ENCODE measurements at regions not wholly inside any gene's neighbourhood (a gene's known extent, or its start where the extent isn't known, plus 50 kb on each side); places are given as distances from the start of the nearest gene placed in this dataset.

- no peak overlapping the region for H3K4me3 Mint-ChIP-seq
- Histone ChIP-seq H3K4me3 (ENCODE audit: low read length) (no peak overlapping the region), H3K4me1 (ENCODE audit: control insufficient read depth in 2 of 2, insufficient read depth in 2 of 2, low read length in 2 of 2) (no peaks in the 10 kb centered on the region), H3K36me3 (ENCODE audit: control insufficient read depth in 2 of 3, insufficient read depth in 3 of 3, low read length in 3 of 3) (no peaks in the 10 kb centered on the region), H3K27me3 (ENCODE audit: control insufficient read depth in 2 of 2, insufficient read depth in 2 of 2, low read length in 2 of 2) (no peaks in the 10 kb centered on the region), H3K9me3 (ENCODE audit: control insufficient read depth in 2 of 3, low read length in 3 of 3) (no peaks in the 10 kb centered on the region), H3K27ac (ENCODE audit: low read depth, low read length) (no peak overlapping the region)
- peaks cover 0 to 23% (median 0%) of the 10 kb centered on the region in 5 donors for H3K27me3 Mint-ChIP-seq
- H3K27ac Mint-ChIP-seq: no peak overlapping the region
- POLR2A ChIA-PET: no interaction called here
- intact Hi-C loops (cut with micrococcal nuclease): no loop called here
- CTCF ChIA-PET: no interaction called here
- H3K9me3 Mint-ChIP-seq: peaks cover 0 to 7% (median 0%) of the 10 kb centered on the region in 11 donors
- ATAC-seq: no peak
- peaks cover 0 to 1% (median 0%) of the 10 kb centered on the region in 7 donors for H3K4me1 Mint-ChIP-seq
- H3K36me3 Mint-ChIP-seq: peaks cover 0 to 6% (median 0%) of the 10 kb centered on the region in 5 donors
- no peak for DNase-seq
These were observed 104.5 kb upstream of the NCK2 start for GRCh38 chr2:105640246-105640645.

DNA sequence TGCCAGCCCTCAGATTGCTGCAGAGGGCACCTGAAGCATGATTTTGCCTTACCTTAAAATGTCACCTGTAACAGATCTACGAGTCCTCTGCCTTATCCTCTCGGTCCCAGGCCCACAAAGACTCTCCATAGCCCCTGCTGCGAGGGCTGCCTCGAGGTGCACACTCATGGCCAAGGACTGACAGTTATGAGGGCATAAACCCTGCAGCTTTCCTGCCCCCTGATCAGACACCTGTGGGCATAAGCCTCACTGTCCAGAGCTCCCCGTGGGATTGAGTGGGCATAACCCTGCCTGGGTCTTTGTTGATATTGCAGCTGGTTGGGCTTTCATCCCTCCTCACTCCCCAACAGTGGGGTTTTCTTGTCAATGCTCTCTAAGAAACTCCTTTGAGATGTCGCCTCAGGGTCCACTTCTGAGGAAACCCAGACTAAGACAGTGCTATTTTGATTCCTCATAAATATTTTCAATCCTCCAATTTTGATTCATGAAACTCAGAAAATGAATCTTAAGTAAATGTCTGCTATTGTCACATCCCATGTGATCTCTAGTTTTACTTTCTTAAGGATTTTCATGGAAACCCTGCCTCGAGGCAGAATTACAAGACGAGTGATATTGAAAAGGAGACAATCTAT is 108.5 kb upstream of the NCK2 start:
- Histone ChIP-seq H3K9me3 (ENCODE audit: control insufficient read depth in 2 of 3, low read length in 3 of 3) (no peaks in the 10 kb centered on the region), H3K4me3 (ENCODE audit: low read length) (no peak overlapping the region), H3K27me3 (ENCODE audit: control insufficient read depth in 2 of 2, insufficient read depth in 2 of 2, low read length in 2 of 2) (no peaks in the 10 kb centered on the region), H3K36me3 (ENCODE audit: control insufficient read depth in 2 of 3, insufficient read depth in 3 of 3, low read length in 3 of 3) (no peaks in the 10 kb centered on the region), H3K4me1 (ENCODE audit: control insufficient read depth in 2 of 2, insufficient read depth in 2 of 2, low read length in 2 of 2) (no peaks in the 10 kb centered on the region), H3K27ac (ENCODE audit: low read depth, low read length) (no peak overlapping the region)
- intact Hi-C loops (cut with micrococcal nuclease): no loop called here
- CTCF ChIA-PET: interaction anchor here (0.5 kb wide), 1 partner anchor 17 kb away, joined by 3 read pairs; no protein-coding TSS in a partner anchor
- DNase-seq: peak in 1 of 9 donors; percentile 1
- Mint-ChIP-seq H3K4me3 (no peak overlapping the region), H3K27ac (no peak overlapping the region), H3K36me3 (peaks cover 0 to 6% (median 0%) of the 10 kb centered on the region in 5 donors), H3K4me1 (no peaks in the 10 kb centered on the region), H3K27me3 (peaks cover 0 to 17% (median 0%) of the 10 kb centered on the region in 5 donors), H3K9me3 (peaks cover 0 to 7% (median 0%) of the 10 kb centered on the region in 11 donors)
- ATAC-seq: no peak
- POLR2A ChIA-PET: no interaction called here

GRCh38 chr2:105635564-105635963 is 109.1 kb upstream of the NCK2 start:
- peaks cover 0 to 4% (median 0%) of the 10 kb centered on the region in 5 donors for H3K36me3 Mint-ChIP-seq
- Histone ChIP-seq H3K27me3 (ENCODE audit: control insufficient read depth in 2 of 2, insufficient read depth in 2 of 2, low read length in 2 of 2) (no peaks in the 10 kb centered on the region), H3K4me3 (ENCODE audit: low read length) (no peak overlapping the region), H3K9me3 (ENCODE audit: control insufficient read depth in 2 of 3, low read length in 3 of 3) (no peaks in the 10 kb centered on the region), H3K4me1 (ENCODE audit: control insufficient read depth in 2 of 2, insufficient read depth in 2 of 2, low read length in 2 of 2) (no peaks in the 10 kb centered on the region), H3K27ac (ENCODE audit: low read depth, low read length) (no peak overlapping the region), H3K36me3 (ENCODE audit: control insufficient read depth in 2 of 3, insufficient read depth in 3 of 3, low read length in 3 of 3) (no peaks in the 10 kb centered on the region)
- H3K27ac Mint-ChIP-seq: no peak overlapping the region
- ATAC-seq (no peak), DNase-seq (no peak)
- no peak overlapping the region for H3K4me3 Mint-ChIP-seq
- peaks cover 0 to 5% (median 0%) of the 10 kb centered on the region in 11 donors for H3K9me3 Mint-ChIP-seq
- CTCF ChIA-PET: interaction anchor here (0.5 kb wide), 1 partner anchor 16 kb away, joined by 3 read pairs; no protein-coding TSS in a partner anchor
- POLR2A ChIA-PET: no interaction called here
- intact Hi-C loops (cut with micrococcal nuclease): no loop called here
- H3K27me3 Mint-ChIP-seq: peaks cover 0 to 16% (median 0%) of the 10 kb centered on the region in 5 donors
- H3K4me1 Mint-ChIP-seq: no peaks in the 10 kb centered on the region

DNA sequence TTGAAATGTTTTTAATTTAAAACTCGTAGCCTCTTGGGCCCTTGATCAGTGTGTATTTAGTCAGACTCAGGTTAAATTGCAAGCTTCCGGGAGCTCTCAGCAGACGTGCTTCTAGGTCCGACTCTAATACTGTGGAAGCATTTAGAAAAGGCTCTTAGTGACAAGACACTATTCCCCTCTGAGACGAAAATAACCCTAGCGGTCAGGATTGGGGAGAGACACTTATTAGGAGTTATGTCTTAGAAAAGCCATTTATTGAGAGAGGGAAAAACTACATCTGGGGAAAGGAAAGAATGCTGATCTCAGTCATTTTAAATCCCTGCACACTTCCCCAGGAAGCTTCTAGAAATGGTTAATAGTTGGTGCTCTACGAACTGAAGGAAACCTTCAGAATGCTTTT is 110.5 kb upstream of the NCK2 start:
- intact Hi-C loops (cut with micrococcal nuclease): no loop called here
- H3K27ac Mint-ChIP-seq: no peak overlapping the region
- H3K9me3 Mint-ChIP-seq: peaks cover 0 to 1% (median 0%) of the 10 kb centered on the region in 11 donors
- ATAC-seq: no peak
- Histone ChIP-seq H3K4me3 (ENCODE audit: low read length) (no peak overlapping the region), H3K36me3 (ENCODE audit: control insufficient read depth in 2 of 3, insufficient read depth in 3 of 3, low read length in 3 of 3) (no peaks in the 10 kb centered on the region), H3K9me3 (ENCODE audit: control insufficient read depth in 2 of 3, low read length in 3 of 3) (no peaks in the 10 kb centered on the region), H3K27me3 (ENCODE audit: control insufficient read depth in 2 of 2, insufficient read depth in 2 of 2, low read length in 2 of 2) (no peaks in the 10 kb centered on the region), H3K27ac (ENCODE audit: low read depth, low read length) (no peak overlapping the region), H3K4me1 (ENCODE audit: control insufficient read depth in 2 of 2, insufficient read depth in 2 of 2, low read length in 2 of 2) (no peaks in the 10 kb centered on the region)
- ChIA-PET CTCF (interaction anchor here (0.9 kb wide), 1 partner anchor 13 kb away, joined by 5 read pairs; no protein-coding TSS in a partner anchor), POLR2A (interaction anchor here (0.7 kb wide), 1 partner anchor 218 kb away, joined by 3 read pairs; no protein-coding TSS in a partner anchor)
- H3K4me1 Mint-ChIP-seq: peaks cover 0 to 1% (median 0%) of the 10 kb centered on the region in 7 donors
- no peak for DNase-seq
- H3K4me3 Mint-ChIP-seq: no peak overlapping the region
- no peaks in the 10 kb centered on the region for H3K36me3 Mint-ChIP-seq
- peaks cover 0 to 14% (median 0%) of the 10 kb centered on the region in 5 donors for H3K27me3 Mint-ChIP-seq

- Histone ChIP-seq H3K4me3 (ENCODE audit: low read length) (no peak overlapping the region), H3K4me1 (ENCODE audit: control insufficient read depth in 2 of 2, insufficient read depth in 2 of 2, low read length in 2 of 2) (no peaks in the 10 kb centered on the region), H3K27me3 (ENCODE audit: control insufficient read depth in 2 of 2, insufficient read depth in 2 of 2, low read length in 2 of 2) (no peaks in the 10 kb centered on the region), H3K9me3 (ENCODE audit: control insufficient read depth in 2 of 3, low read length in 3 of 3) (no peaks in the 10 kb centered on the region), H3K27ac (ENCODE audit: low read depth, low read length) (no peak overlapping the region), H3K36me3 (ENCODE audit: control insufficient read depth in 2 of 3, insufficient read depth in 3 of 3, low read length in 3 of 3) (no peaks in the 10 kb centered on the region)
- H3K27ac Mint-ChIP-seq: no peak overlapping the region
- H3K9me3 Mint-ChIP-seq: peaks cover 0 to 7% (median 0%) of the 10 kb centered on the region in 11 donors
- ChIA-PET POLR2A (no interaction called here), CTCF (no interaction called here)
- ATAC-seq: no peak
- DNase-seq: no peak
- H3K27me3 Mint-ChIP-seq: peaks cover 0 to 24% (median 0%) of the 10 kb centered on the region in 5 donors
- intact Hi-C loops (cut with micrococcal nuclease): no loop called here
- H3K4me1 Mint-ChIP-seq: peaks cover 0 to 4% (median 0%) of the 10 kb centered on the region in 7 donors
- H3K4me3 Mint-ChIP-seq: no peak overlapping the region
- peaks cover 0 to 4% (median 0%) of the 10 kb centered on the region in 5 donors for H3K36me3 Mint-ChIP-seq
These were observed 112.8 kb upstream of the NCK2 start for GRCh38 chr2:105631922-105632321.

GRCh38 chr2:105631011-105631410 is 113.7 kb upstream of the NCK2 start:
- no peak overlapping the region for H3K4me3 Mint-ChIP-seq
- no peak overlapping the region for H3K27ac ChIP-seq (ENCODE audit: low read depth, low read length)
- POLR2A ChIA-PET: no interaction called here
- ATAC-seq (no peak), DNase-seq (no peak)
- no peak overlapping the region for H3K27ac Mint-ChIP-seq
- peaks cover 0 to 4% (median 0%) of the 10 kb centered on the region in 7 donors for H3K4me1 Mint-ChIP-seq
- H3K9me3 ChIP-seq (ENCODE audit: control insufficient read depth in 2 of 3, low read length in 3 of 3): no peaks in the 10 kb centered on the region
- intact Hi-C loops (cut with micrococcal nuclease): no loop called here
- H3K4me1 ChIP-seq (ENCODE audit: control insufficient read depth in 2 of 2, insufficient read depth in 2 of 2, low read length in 2 of 2): no peaks in the 10 kb centered on the region
- H3K4me3 ChIP-seq (ENCODE audit: low read length): no peak overlapping the region
- peaks cover 0 to 7% (median 0%) of the 10 kb centered on the region in 11 donors for H3K9me3 Mint-ChIP-seq
- no peaks in the 10 kb centered on the region for H3K27me3 ChIP-seq (ENCODE audit: control insufficient read depth in 2 of 2, insufficient read depth in 2 of 2, low read length in 2 of 2)
- H3K36me3 Mint-ChIP-seq: peaks cover 0 to 4% (median 0%) of the 10 kb centered on the region in 5 donors
- peaks cover 0 to 26% (median 0%) of the 10 kb centered on the region in 5 donors for H3K27me3 Mint-ChIP-seq
- CTCF ChIA-PET: no interaction called here
- no peaks in the 10 kb centered on the region for H3K36me3 ChIP-seq (ENCODE audit: control insufficient read depth in 2 of 3, insufficient read depth in 3 of 3, low read length in 3 of 3)

DNA sequence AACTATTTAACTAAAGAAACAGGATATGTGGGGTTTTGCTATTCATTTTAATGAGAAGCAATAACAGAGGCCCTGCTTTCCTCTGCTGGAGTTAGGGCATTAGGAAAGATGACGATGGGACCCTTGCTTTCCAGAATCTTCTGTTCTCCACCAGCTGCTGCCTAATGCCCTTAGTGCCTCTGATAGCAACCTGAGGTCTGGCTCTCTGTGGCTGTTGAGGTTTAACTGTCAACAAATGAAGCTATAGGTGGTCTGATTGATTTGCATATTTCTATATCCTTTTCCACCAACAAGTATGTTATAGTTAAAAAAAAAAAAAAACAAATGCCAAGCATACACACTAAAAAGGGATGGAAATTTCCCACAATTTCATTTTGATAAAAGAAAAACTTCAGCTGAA is 115.1 kb upstream of the NCK2 start:
- Mint-ChIP-seq H3K4me1 (peaks cover 0 to 4% (median 0%) of the 10 kb centered on the region in 7 donors), H3K27me3 (peaks cover 0 to 24% (median 0%) of the 10 kb centered on the region in 5 donors), H3K9me3 (peaks cover 0 to 8% (median 0%) of the 10 kb centered on the region in 11 donors), H3K27ac (no peak overlapping the region), H3K36me3 (peaks cover 0 to 4% (median 0%) of the 10 kb centered on the region in 5 donors), H3K4me3 (no peak overlapping the region)
- intact Hi-C loops (cut with micrococcal nuclease): no loop called here
- no peak for ATAC-seq
- ChIA-PET POLR2A (no interaction called here), CTCF (no interaction called here)
- no peaks in the 10 kb centered on the region for H3K36me3 ChIP-seq (ENCODE audit: control insufficient read depth in 2 of 3, insufficient read depth in 3 of 3, low read length in 3 of 3)
- no peak for DNase-seq
- H3K27ac ChIP-seq (ENCODE audit: low read depth, low read length): no peak overlapping the region
- H3K4me3 ChIP-seq (ENCODE audit: low read length): no peak overlapping the region
- H3K4me1 ChIP-seq (ENCODE audit: control insufficient read depth in 2 of 2, insufficient read depth in 2 of 2, low read length in 2 of 2): no peaks in the 10 kb centered on the region
- H3K9me3 ChIP-seq (ENCODE audit: control insufficient read depth in 2 of 3, low read length in 3 of 3): no peaks in the 10 kb centered on the region
- no peaks in the 10 kb centered on the region for H3K27me3 ChIP-seq (ENCODE audit: control insufficient read depth in 2 of 2, insufficient read depth in 2 of 2, low read length in 2 of 2)
